ENCODE measurements at regions not wholly inside any gene's neighbourhood (a gene's known extent, or its start where the extent isn't known, plus 50 kb on each side); places are given as distances from the start of the nearest gene placed in this dataset.

DNA sequence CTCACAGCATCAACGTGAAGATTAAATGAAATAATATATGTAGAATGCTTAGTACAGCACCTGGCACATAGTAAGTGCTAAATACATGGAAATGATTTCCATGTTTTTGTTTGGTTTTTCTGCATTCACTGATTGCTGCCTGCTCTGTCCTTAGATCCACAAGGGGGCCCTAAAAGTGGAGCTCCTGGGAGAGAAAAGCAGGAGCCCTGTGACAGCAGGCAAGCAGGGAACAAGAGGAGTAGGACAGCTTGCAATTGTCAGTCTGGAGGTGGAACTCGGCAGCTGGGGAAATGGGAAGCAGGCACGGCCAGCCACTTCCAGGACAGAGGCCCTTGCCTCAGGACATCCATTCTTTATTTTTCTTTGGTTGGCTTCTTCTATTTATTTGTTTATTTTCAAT lies 292.9 kb downstream of the BMP4 start:
- Mint-ChIP-seq H3K4me1 (ENCODE audit: low read depth) (no peaks in the 10 kb centered on the region), H3K4me3 (no peak overlapping the region), H3K36me3 (ENCODE audit: low read depth) (no peaks in the 10 kb centered on the region), H3K27me3 (peaks cover 6% of the 10 kb centered on the region), H3K9me3 (peaks cover 4% of the 10 kb centered on the region), H3K27ac (no peak overlapping the region)

- no peak overlapping the region for H3K4me3 Mint-ChIP-seq
- no peaks in the 10 kb centered on the region for H3K4me1 Mint-ChIP-seq (ENCODE audit: low read depth)
- no peak overlapping the region for H3K27ac Mint-ChIP-seq
- H3K36me3 Mint-ChIP-seq (ENCODE audit: low read depth), result no peaks in the 10 kb centered on the region
- peaks cover 9% of the 10 kb centered on the region for H3K27me3 Mint-ChIP-seq
- peaks cover 16% of the 10 kb centered on the region for H3K9me3 Mint-ChIP-seq
Measured at GRCh38 chr14:53655080-53655785, 301.4 kb downstream of the BMP4 start.

- Mint-ChIP-seq H3K4me3 (no peak overlapping the region), H3K9me3 (peaks cover 6% of the 10 kb centered on the region), H3K4me1 (ENCODE audit: low read depth) (no peaks in the 10 kb centered on the region), H3K27ac (no peak overlapping the region), H3K27me3 (no peaks in the 10 kb centered on the region), H3K36me3 (ENCODE audit: low read depth) (no peaks in the 10 kb centered on the region)
Measured at GRCh38 chr14:53652068-53652467, 304.6 kb downstream of the BMP4 start.

DNA sequence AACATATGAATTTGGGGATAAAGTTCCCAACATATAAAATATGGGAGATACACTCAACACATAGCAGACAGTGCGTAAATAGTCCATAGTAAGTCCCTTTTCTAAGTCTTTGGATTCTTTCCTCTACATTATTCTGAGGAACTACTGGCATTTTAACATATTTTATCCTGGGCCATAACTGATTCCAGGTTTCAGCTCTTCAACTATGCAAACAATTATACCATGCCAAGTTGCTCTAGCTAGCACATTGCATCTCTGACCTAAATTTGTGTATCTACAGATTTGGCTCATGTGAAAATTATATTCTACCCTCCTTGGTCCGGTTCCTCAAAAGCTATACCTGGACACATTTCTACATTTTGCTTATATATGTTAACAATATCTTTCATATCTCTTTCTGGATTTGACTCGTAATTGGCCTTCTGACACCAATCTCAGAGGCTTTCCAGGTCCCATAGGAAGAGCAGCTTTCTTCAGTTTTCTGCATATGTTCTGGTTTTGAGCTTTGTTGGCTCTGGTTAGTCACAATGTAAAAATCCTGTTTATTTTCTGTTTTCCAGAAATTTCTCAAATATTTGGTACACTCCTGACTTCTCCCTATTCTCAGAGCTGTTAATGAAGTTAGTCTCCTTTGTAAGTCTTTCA lies 305.4 kb downstream of the BMP4 start:
- Mint-ChIP-seq H3K4me1 (ENCODE audit: low read depth) (no peaks in the 10 kb centered on the region), H3K27me3 (no peaks in the 10 kb centered on the region), H3K36me3 (ENCODE audit: low read depth) (no peaks in the 10 kb centered on the region), H3K4me3 (no peak overlapping the region), H3K9me3 (peaks cover 5% of the 10 kb centered on the region), H3K27ac (no peak overlapping the region)

GRCh38 chr14:53646925-53647324 lies 309.7 kb downstream of the BMP4 start:
- Mint-ChIP-seq H3K36me3 (ENCODE audit: low read depth) (no peaks in the 10 kb centered on the region), H3K27me3 (peaks cover 3% of the 10 kb centered on the region), H3K9me3 (no peaks in the 10 kb centered on the region), H3K4me3 (no peak overlapping the region), H3K27ac (no peak overlapping the region), H3K4me1 (ENCODE audit: low read depth) (no peaks in the 10 kb centered on the region)

DNA sequence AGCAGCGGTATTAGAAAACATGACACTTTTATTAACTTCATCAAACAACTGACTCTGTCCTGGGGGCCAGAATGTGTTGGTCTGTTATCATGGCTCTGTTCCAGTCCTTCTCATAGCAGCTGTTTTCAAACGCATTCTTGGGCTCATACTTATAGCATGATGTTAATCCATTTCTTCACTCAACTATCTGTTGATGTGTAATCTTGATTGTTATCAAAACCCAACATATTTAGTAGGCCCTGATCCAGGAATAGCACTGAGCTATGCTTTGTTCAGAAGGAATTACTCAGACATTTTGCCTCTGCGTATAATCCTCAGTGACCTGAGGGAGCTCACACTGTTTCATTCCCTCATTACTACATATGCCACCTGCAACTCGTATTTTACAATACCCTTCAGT lies 315.9 kb downstream of the BMP4 start:
- Mint-ChIP-seq H3K4me3 (no peak overlapping the region), H3K9me3 (peaks cover 4% of the 10 kb centered on the region), H3K27ac (no peak overlapping the region), H3K27me3 (peaks cover under 1% of the 10 kb centered on the region), H3K4me1 (ENCODE audit: low read depth) (no peaks in the 10 kb centered on the region), H3K36me3 (ENCODE audit: low read depth) (no peaks in the 10 kb centered on the region)

DNA sequence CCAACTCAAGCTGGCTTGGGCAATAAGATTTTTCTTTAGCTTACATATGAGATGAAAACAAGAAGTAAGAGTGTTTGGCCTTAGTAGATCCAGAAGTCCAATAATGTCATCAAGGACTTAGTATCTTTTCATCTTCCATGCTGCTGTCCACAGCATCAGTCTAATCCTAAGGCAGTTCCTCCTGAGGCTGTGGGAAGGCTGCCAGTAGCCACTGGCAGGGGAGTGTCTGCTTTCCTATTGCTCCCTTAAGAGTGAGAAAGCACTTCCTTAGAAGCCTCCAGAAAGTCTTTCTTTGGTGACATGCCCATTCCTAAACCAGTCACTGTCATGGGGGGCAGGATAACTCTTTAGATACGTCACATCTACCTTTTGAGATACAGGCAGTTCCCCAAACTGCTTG lies 317.7 kb downstream of the BMP4 start:
- H3K4me1 Mint-ChIP-seq (ENCODE audit: low read depth), result no peaks in the 10 kb centered on the region

GRCh38 chr14:53634793-53635192 lies 321.8 kb downstream of the BMP4 start:
- Mint-ChIP-seq H3K36me3 (ENCODE audit: low read depth) (no peaks in the 10 kb centered on the region), H3K27me3 (no peaks in the 10 kb centered on the region), H3K27ac (no peak overlapping the region), H3K9me3 (peaks cover 7% of the 10 kb centered on the region), H3K4me1 (ENCODE audit: low read depth) (no peaks in the 10 kb centered on the region), H3K4me3 (no peak overlapping the region)

More for the DNA sequence above, 317.7 kb downstream of the BMP4 start:
- Mint-ChIP-seq H3K27me3 (no peaks in the 10 kb centered on the region), H3K9me3 (peaks cover 5% of the 10 kb centered on the region), H3K36me3 (ENCODE audit: low read depth) (no peaks in the 10 kb centered on the region), H3K4me3 (no peak overlapping the region), H3K27ac (no peak overlapping the region)

- H3K9me3 Mint-ChIP-seq, result peaks cover 11% of the 10 kb centered on the region
Measured at GRCh38 chr14:53630336-53630735, 326.3 kb downstream of the BMP4 start.

DNA sequence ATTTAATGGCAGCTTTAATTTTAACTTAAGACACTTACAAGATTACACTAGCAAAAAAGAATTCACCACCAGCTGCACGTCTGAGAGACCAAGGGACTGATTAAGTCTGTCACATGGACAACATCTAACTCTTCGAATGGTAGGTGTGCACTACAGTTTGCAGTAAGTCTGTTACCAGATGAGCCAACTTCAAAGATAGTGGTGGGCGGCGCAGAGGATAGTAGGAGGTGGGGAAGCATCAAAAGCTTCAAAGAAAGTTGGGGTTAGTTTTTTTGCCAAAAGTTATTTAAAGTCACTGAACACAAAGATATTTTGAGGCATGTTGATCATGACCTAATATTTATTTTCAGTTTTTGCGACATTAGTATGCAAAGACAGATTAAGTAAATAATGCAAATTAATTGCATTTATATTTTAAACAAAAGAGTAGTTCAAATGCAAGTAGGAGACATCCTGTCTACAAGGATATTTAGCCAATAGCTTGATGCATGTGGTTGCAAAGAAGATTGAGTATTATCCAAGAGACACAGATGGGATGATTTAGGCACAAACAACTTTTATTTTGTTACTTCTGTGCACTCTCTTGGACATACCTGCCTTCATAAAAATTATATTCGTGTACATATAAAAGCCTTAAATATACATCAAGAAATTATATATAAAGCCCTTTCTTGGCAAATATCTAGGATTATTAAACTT lies 327.7 kb downstream of the BMP4 start:
- H3K27ac Mint-ChIP-seq, result no peak overlapping the region
- peaks cover 9% of the 10 kb centered on the region for H3K9me3 Mint-ChIP-seq
- H3K36me3 Mint-ChIP-seq (ENCODE audit: low read depth), result no peaks in the 10 kb centered on the region
- no peak overlapping the region for H3K4me3 Mint-ChIP-seq
- no peaks in the 10 kb centered on the region for H3K4me1 Mint-ChIP-seq (ENCODE audit: low read depth)
- no peaks in the 10 kb centered on the region for H3K27me3 Mint-ChIP-seq

More at GRCh38 chr14:53630336-53630735, 326.3 kb downstream of the BMP4 start:
- Mint-ChIP-seq H3K27ac (no peak overlapping the region), H3K27me3 (no peaks in the 10 kb centered on the region), H3K4me3 (no peak overlapping the region), H3K4me1 (ENCODE audit: low read depth) (no peaks in the 10 kb centered on the region), H3K36me3 (ENCODE audit: low read depth) (no peaks in the 10 kb centered on the region)

- H3K9me3 Mint-ChIP-seq, result peaks cover 3% of the 10 kb centered on the region
- no peak overlapping the region for H3K4me3 Mint-ChIP-seq
- no peaks in the 10 kb centered on the region for H3K4me1 Mint-ChIP-seq (ENCODE audit: low read depth)
- H3K27ac Mint-ChIP-seq, result no peak overlapping the region
- no peaks in the 10 kb centered on the region for H3K27me3 Mint-ChIP-seq
- H3K36me3 Mint-ChIP-seq (ENCODE audit: low read depth), result no peaks in the 10 kb centered on the region
Measured at GRCh38 chr14:53628261-53628660, 328.4 kb downstream of the BMP4 start.

DNA sequence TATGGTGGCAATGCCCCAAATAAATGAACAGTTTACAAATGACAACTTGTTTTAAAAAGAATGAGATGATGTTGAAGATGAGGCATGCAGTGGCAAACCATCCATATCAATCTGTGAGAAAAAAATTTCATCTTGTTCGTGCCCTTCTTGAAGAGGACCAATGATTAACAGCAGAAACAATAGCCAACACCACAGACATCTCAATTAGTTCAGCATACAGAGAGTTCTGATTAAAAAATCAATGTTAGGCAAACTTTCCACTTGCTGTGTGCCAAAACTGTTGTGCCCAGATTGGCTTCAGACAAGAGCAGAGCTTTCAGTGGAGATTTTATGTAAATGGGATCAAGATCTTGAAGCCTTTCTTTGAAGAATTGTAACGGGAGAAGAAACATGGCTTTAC lies 329.9 kb downstream of the BMP4 start:
- Mint-ChIP-seq H3K27me3 (no peaks in the 10 kb centered on the region), H3K4me3 (no peak overlapping the region), H3K4me1 (ENCODE audit: low read depth) (no peaks in the 10 kb centered on the region), H3K36me3 (ENCODE audit: low read depth) (no peaks in the 10 kb centered on the region), H3K27ac (no peak overlapping the region), H3K9me3 (peaks cover 3% of the 10 kb centered on the region)

GRCh38 chr14:53622447-53622846 lies 334.2 kb downstream of the BMP4 start:
- Mint-ChIP-seq H3K27ac (no peak overlapping the region), H3K4me1 (ENCODE audit: low read depth) (no peaks in the 10 kb centered on the region), H3K36me3 (ENCODE audit: low read depth) (no peaks in the 10 kb centered on the region), H3K9me3 (no peaks in the 10 kb centered on the region), H3K4me3 (no peak overlapping the region), H3K27me3 (no peaks in the 10 kb centered on the region)

DNA sequence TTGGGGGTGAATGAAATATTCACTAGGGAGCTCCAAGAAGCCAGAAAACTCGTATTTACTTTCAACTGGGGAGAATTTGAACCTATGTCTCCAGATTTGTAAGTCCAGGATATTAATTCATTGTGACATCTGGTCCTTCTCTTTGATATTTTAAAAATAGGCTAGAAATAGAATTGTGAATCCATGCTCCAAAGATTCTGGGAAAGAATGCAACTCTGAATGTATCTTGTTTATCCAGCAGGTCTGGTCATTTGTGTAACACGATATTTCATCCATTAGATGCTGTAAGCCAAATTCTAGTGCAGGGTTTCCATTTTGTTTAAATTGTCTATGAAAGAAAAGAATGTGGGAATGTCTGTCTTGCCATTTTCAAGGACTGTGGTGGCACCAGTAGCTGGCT lies 334.7 kb downstream of the BMP4 start:
- no peaks in the 10 kb centered on the region for H3K9me3 Mint-ChIP-seq
- H3K27ac Mint-ChIP-seq, result no peak overlapping the region
- no peaks in the 10 kb centered on the region for H3K4me1 Mint-ChIP-seq (ENCODE audit: low read depth)
- H3K27me3 Mint-ChIP-seq, result no peaks in the 10 kb centered on the region
- H3K4me3 Mint-ChIP-seq, result no peak overlapping the region
- no peaks in the 10 kb centered on the region for H3K36me3 Mint-ChIP-seq (ENCODE audit: low read depth)

GRCh38 chr14:53621433-53621832 lies 335.2 kb downstream of the BMP4 start:
- no peaks in the 10 kb centered on the region for H3K4me1 Mint-ChIP-seq (ENCODE audit: low read depth)
- H3K27me3 Mint-ChIP-seq, result no peaks in the 10 kb centered on the region
- H3K9me3 Mint-ChIP-seq, result no peaks in the 10 kb centered on the region
- no peak overlapping the region for H3K27ac Mint-ChIP-seq
- no peak overlapping the region for H3K4me3 Mint-ChIP-seq
- H3K36me3 Mint-ChIP-seq (ENCODE audit: low read depth), result no peaks in the 10 kb centered on the region

All from stimulated activated naive CD8-positive, alpha-beta T cell treated with anti-CD3 and anti-CD28 coated beads, Interleukin-15, Interleukin-2, amounts not matched to agents 100 ng/mL and 50 ng/mL, for 24 hours (primary cell).